HepG2 (cell line): ENCODE measurements at regions not wholly inside any gene's neighbourhood (a gene's known extent, or its start where the extent isn't known, plus 50 kb on each side); places are given as distances from the start of the nearest gene placed in this dataset.

Experiments
- ASH2L ChIP-seq: fragments of 300-600, 200-600 bp; sonication (generic); IDR thresholded peaks from 2 replicates; pipeline ENCODE4 v1.7.0; 2017; ENCODE audit warnings: low read depth, mild to moderate bottlenecking, moderate library complexity, mixed read lengths, low read length; ENCODE audit not compliant: insufficient read length
- ZNF24 ChIP-seq: fragments of 450-650 bp; IDR thresholded peaks from 2 replicates; pipeline ENCODE4 v1.6.1; 2017; ENCODE audit warnings: antibody characterized with exemption, mild to moderate bottlenecking
- TF ChIP-seq, protein P1 (sequence below), 2 experiments: fragments of 450-650 bp in 1 of 2; sonication (generic) in 1 of 2; formaldehyde crosslinking in 1 of 2; IDR thresholded peaks; 2 replicates each; pipeline versions ENCODE4 v1.6.1 to v1.8.0; 2016 to 2022; ENCODE audit warnings: antibody characterized with exemption in 1 of 2, mild to moderate bottlenecking in 1 of 2, missing genetic modification reagents in 1 of 2
- TF ChIP-seq, protein P2 (sequence below): sonication (generic); formaldehyde crosslinking; IDR thresholded peaks from 2 replicates; pipeline ENCODE4 v1.4.0; 2020; ENCODE audit warnings: missing genetic modification reagents
- TF ChIP-seq, protein P3 (sequence below): sonication (generic); formaldehyde crosslinking; IDR thresholded peaks from 2 replicates; pipeline ENCODE4 v1.4.0; 2020; ENCODE audit warnings: low read depth, missing genetic modification reagents

DNA sequence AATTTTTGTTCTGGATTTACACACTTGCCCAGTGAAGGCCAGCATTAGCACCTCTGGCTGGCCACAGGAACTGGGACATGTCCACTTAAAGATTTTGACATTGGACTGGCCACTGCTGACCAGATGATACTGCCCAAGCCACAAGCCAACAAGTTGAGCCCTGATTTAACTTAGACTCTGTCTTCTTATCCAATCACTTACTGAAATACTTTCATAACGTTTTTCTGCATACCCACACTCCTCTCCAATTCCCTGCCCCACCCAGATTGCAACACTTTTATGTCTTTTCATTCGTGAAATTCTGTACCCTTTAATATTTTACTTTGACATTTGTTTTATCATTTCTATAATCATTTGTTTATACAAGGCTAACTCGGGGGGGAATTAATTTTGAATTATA is 170.3 kb upstream of the TAB2 start (continued):
- TF ChIP-seq, protein P1, sequence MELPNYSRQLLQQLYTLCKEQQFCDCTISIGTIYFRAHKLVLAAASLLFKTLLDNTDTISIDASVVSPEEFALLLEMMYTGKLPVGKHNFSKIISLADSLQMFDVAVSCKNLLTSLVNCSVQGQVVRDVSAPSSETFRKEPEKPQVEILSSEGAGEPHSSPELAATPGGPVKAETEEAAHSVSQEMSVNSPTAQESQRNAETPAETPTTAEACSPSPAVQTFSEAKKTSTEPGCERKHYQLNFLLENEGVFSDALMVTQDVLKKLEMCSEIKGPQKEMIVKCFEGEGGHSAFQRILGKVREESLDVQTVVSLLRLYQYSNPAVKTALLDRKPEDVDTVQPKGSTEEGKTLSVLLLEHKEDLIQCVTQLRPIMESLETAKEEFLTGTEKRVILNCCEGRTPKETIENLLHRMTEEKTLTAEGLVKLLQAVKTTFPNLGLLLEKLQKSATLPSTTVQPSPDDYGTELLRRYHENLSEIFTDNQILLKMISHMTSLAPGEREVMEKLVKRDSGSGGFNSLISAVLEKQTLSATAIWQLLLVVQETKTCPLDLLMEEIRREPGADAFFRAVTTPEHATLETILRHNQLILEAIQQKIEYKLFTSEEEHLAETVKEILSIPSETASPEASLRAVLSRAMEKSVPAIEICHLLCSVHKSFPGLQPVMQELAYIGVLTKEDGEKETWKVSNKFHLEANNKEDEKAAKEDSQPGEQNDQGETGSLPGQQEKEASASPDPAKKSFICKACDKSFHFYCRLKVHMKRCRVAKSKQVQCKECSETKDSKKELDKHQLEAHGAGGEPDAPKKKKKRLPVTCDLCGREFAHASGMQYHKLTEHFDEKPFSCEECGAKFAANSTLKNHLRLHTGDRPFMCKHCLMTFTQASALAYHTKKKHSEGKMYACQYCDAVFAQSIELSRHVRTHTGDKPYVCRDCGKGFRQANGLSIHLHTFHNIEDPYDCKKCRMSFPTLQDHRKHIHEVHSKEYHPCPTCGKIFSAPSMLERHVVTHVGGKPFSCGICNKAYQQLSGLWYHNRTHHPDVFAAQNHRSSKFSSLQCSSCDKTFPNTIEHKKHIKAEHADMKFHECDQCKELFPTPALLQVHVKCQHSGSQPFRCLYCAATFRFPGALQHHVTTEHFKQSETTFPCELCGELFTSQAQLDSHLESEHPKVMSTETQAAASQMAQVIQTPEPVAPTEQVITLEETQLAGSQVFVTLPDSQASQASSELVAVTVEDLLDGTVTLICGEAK (IDR thresholded peaks at IDR 0.05), result no peak
- TF ChIP-seq, protein P1 (CRISPR knock-in tag; IDR thresholded peaks at IDR 0.05), result no peak
- TF ChIP-seq, protein P2, sequence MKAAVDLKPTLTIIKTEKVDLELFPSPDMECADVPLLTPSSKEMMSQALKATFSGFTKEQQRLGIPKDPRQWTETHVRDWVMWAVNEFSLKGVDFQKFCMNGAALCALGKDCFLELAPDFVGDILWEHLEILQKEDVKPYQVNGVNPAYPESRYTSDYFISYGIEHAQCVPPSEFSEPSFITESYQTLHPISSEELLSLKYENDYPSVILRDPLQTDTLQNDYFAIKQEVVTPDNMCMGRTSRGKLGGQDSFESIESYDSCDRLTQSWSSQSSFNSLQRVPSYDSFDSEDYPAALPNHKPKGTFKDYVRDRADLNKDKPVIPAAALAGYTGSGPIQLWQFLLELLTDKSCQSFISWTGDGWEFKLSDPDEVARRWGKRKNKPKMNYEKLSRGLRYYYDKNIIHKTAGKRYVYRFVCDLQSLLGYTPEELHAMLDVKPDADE (CRISPR knock-in tag), result no peak
- TF ChIP-seq, protein P3, sequence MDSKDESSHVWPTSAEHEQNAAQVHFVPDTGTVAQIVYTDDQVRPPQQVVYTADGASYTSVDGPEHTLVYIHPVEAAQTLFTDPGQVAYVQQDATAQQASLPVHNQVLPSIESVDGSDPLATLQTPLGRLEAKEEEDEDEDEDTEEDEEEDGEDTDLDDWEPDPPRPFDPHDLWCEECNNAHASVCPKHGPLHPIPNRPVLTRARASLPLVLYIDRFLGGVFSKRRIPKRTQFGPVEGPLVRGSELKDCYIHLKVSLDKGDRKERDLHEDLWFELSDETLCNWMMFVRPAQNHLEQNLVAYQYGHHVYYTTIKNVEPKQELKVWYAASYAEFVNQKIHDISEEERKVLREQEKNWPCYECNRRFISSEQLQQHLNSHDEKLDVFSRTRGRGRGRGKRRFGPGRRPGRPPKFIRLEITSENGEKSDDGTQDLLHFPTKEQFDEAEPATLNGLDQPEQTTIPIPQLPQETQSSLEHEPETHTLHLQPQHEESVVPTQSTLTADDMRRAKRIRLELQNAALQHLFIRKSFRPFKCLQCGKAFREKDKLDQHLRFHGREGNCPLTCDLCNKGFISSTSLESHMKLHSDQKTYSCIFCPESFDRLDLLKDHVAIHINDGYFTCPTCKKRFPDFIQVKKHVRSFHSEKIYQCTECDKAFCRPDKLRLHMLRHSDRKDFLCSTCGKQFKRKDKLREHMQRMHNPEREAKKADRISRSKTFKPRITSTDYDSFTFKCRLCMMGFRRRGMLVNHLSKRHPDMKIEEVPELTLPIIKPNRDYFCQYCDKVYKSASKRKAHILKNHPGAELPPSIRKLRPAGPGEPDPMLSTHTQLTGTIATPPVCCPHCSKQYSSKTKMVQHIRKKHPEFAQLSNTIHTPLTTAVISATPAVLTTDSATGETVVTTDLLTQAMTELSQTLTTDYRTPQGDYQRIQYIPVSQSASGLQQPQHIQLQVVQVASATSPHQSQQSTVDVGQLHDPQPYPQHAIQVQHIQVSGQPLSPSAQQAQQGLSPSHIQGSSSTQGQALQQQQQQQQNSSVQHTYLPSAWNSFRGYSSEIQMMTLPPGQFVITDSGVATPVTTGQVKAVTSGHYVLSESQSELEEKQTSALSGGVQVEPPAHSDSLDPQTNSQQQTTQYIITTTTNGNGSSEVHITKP (CRISPR knock-in tag), result no peak
- no peak for TF ChIP-seq ZNF24
- TF ChIP-seq ASH2L, result no peak
